NT2/D1 (cell line): ENCODE measurements at regions not wholly inside any gene's neighbourhood (a gene's known extent, or its start where the extent isn't known, plus 50 kb on each side); places are given as distances from the start of the nearest gene placed in this dataset.

ENCODE experiments used
- DNase-seq: peaks from one replicate; pipeline ENCODE4 v3.0.0-alpha.2; 2011; ENCODE audit warnings: low read depth, low spot score
- H3K27me3 ChIP-seq: 2 replicates; pipeline ENCODE4 v1.6.0; 2011; ENCODE audit warnings: mild to moderate bottlenecking; ENCODE audit not compliant: insufficient read length, insufficient read depth
- H3K36me3 ChIP-seq: 2 replicates; pipeline ENCODE4 v1.6.1; 2011; ENCODE audit warnings: mild to moderate bottlenecking, low read length, mixed read lengths; ENCODE audit not compliant: insufficient read depth, insufficient read length
- H3K4me1 ChIP-seq: 2 replicates; pipeline ENCODE4 v1.5.1; 2011; ENCODE audit not compliant: insufficient read depth, insufficient read length
- H3K4me3 ChIP-seq: 2 replicates; pipeline ENCODE4 v1.5.1; 2011; ENCODE audit warnings: low read depth; ENCODE audit not compliant: insufficient read length
- H3K9ac ChIP-seq: 2 replicates; pipeline ENCODE4 v1.6.0; 2011; ENCODE audit warnings: low read depth; ENCODE audit not compliant: insufficient read length
- H3K9me3 ChIP-seq: 2 replicates; pipeline ENCODE4 v1.5.1; 2011; ENCODE audit warnings: mild to moderate bottlenecking, low read length; ENCODE audit not compliant: insufficient read depth
- SUZ12 ChIP-seq: IDR thresholded peaks from 2 replicates; pipeline ENCODE4 v1.6.1; 2011; ENCODE audit not compliant: insufficient read length, insufficient read depth; ENCODE audit errors: extremely low read depth
- YY1 ChIP-seq: IDR thresholded peaks from 2 replicates; pipeline ENCODE4 v1.6.1; 2011; ENCODE audit not compliant: insufficient read length, insufficient read depth
- ZNF274 ChIP-seq: IDR thresholded peaks from 2 replicates; pipeline ENCODE4 v1.6.1; 2011; ENCODE audit warnings: mild to moderate bottlenecking, low read depth, low read length

DNA sequence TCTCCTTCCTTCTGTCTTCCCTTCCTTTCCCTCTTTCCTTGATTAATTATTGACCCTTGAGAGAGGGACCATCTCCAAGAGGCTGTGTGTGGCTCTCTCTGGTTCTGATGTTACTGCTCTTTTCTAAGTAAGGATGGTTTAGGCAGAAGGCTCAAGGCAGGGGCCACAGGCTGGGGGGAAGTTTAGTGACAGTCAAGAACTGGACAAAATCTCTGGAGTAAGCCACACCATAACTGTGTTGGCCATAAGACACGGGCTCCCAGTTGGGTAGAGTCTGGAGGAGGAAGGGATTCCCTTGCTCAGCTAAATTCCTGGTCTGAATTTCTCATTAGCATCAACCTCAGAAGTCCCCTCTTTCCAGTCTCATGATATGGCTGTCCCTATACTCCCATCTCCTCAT, 74.7 kb downstream of the BUD13 start:
- DNase-seq, result no peak
- H3K4me3 ChIP-seq, result no peak overlapping the region
- no peaks in the 10 kb centered on the region for H3K4me1 ChIP-seq
- H3K36me3 ChIP-seq, result no peaks in the 10 kb centered on the region
- peaks cover 5% of the 10 kb centered on the region for H3K27me3 ChIP-seq
- H3K9me3 ChIP-seq, result no peaks in the 10 kb centered on the region
- no peak overlapping the region for H3K9ac ChIP-seq
- no peak for TF ChIP-seq YY1
- TF ChIP-seq ZNF274, result no peak
- no peak for TF ChIP-seq SUZ12

DNA sequence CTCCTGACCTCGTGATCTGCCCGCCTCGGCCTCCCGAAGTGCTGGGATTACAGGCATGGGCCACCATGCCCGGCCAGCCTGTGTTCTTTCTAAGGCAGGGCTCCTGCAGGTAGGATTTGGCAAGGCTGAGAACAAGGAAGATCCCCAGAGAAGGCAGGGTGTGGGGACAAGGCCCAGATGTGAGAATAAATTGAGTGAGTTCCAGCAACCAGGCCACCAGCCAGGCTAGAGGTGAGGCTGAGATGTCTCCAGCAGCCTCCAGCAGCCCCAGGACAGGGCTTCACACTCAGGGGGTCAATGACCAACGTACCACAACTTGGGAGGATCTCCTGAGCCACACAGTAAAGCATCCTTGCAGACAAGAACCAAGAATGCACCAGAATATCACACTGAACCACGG, 75.1 kb downstream of the BUD13 start:
- no peak for TF ChIP-seq ZNF274
- TF ChIP-seq SUZ12, result no peak
- TF ChIP-seq YY1, result no peak
- DNase-seq, result no peak
- H3K4me3 ChIP-seq, result no peak overlapping the region
- H3K36me3 ChIP-seq, result no peaks in the 10 kb centered on the region
- no peaks in the 10 kb centered on the region for H3K9me3 ChIP-seq
- H3K4me1 ChIP-seq, result peaks cover under 1% of the 10 kb centered on the region
- no peak overlapping the region for H3K9ac ChIP-seq
- H3K27me3 ChIP-seq, result peaks cover 5% of the 10 kb centered on the region

- H3K36me3 ChIP-seq, result no peaks in the 10 kb centered on the region
- TF ChIP-seq SUZ12 (no peak), ZNF274 (no peak), YY1 (no peak)
- H3K9ac ChIP-seq, result no peak overlapping the region
- DNase-seq, result no peak
- no peaks in the 10 kb centered on the region for H3K9me3 ChIP-seq
- peaks cover 5% of the 10 kb centered on the region for H3K27me3 ChIP-seq
- no peak overlapping the region for H3K4me3 ChIP-seq
- peaks cover 2% of the 10 kb centered on the region for H3K4me1 ChIP-seq
These were observed 75.8 kb downstream of the BUD13 start for GRCh38 chr11:116697011-116697410.

DNA sequence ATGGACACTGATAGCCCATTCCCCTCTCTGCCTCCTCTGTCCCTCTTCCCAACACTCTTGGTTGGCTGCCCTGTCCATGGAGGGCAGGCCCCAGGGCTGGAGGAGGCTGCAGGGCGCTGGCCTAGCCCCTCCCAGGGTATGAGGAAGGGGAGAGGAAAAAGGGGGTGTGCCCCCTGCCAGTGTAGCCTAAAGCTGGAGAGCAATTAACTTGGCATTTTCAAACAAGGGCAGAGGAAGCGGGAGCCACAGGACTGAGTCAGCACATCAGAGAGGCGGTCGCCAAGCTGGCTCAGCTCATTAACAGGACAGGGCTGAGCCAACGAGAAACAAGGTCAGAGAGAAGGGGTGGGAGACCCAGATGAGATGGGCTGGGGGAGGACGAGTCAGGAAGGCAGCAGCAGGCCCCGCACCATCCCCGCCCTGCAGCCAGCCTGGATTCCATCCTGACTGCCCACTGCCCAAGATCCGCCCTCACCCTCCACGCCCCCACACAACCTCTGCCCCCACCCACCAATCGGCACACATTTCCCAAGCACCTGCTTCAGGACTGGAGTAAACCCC, 76.3 kb downstream of the BUD13 start:
- H3K9ac ChIP-seq, result no peak overlapping the region
- peaks cover 5% of the 10 kb centered on the region for H3K27me3 ChIP-seq
- no peak overlapping the region for H3K4me3 ChIP-seq
- H3K9me3 ChIP-seq, result no peaks in the 10 kb centered on the region
- no peak for DNase-seq
- TF ChIP-seq ZNF274 (no peak), SUZ12 (no peak), YY1 (no peak)
- H3K36me3 ChIP-seq, result no peaks in the 10 kb centered on the region
- peaks cover 2% of the 10 kb centered on the region for H3K4me1 ChIP-seq

DNA sequence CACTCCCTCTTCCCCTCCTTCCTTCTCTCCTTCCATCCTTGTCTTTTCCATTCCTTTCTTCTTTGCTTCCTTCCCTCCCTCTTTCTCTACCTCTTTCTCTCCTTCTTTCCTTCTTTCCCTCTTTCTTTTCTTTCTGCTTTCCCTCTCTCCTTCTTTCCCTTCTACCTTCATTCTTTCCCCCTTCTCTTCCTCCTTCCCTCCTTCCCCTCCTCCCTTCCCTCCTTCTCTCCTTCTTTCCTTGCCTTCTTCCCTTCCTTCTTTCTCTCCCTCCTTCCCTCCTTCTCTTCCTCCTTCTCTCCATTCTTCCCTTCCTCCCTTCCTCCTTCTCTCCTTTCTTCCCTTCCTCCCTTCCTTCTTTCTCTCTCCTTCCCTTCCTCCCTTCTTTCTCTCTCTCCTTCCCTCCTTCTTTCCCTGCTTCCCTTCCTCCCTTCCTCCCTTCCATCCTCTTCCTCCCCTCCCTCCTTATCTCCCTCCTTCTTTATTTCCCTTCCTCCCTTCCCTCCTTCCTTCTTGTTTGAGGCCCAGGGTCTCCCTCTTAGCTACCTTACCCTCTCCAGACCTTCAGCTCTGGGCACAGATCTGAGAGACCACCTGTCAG, 77.0 kb downstream of the BUD13 start:
- Histone ChIP-seq H3K9ac (no peak overlapping the region), H3K4me1 (peaks cover 2% of the 10 kb centered on the region), H3K36me3 (no peaks in the 10 kb centered on the region), H3K4me3 (no peak overlapping the region), H3K9me3 (no peaks in the 10 kb centered on the region), H3K27me3 (peaks cover 5% of the 10 kb centered on the region)
- TF ChIP-seq SUZ12, result no peak
- no peak for TF ChIP-seq YY1
- no peak for TF ChIP-seq ZNF274
- DNase-seq, result no peak

DNA sequence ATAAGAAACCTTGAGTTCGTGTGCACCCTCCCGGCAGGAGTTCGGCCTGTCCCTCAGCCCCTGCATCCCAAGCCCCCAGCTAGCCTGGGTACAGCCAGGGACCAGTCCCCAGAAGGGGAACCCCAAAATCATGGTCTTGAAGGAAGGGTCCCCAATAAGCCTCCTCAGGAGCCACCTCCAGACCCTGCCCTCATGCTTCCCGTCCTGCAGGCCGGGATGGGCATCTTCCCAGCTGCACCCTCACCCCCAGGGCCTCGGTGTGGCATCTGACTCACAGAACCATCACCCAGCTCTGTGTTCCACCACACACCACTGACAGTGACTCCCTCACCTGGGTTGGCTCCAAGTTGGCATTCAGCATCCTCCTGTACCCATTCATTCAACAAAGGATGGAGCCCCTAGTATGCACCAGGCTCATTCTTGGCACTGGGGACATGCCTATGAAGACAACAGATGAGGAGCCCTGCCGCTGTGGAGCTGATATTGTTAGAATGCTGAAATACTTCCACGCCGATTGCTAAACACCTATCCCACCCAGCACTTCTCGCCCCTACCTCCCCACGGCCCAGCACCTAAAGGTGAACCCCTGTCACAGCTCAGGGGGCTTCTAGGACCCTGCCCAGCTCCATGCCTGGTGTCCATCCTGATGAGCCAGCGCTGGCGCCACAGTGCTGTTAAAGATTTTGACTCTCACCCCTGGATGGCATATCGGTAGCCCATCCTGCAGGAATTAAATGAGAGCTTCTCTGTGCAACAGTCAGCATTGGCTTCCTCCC, 77.8 kb downstream of the BUD13 start:
- peaks cover 5% of the 10 kb centered on the region for H3K27me3 ChIP-seq
- no peak overlapping the region for H3K4me3 ChIP-seq
- H3K9me3 ChIP-seq, result no peaks in the 10 kb centered on the region
- DNase-seq, result no peak
- no peak overlapping the region for H3K9ac ChIP-seq
- no peaks in the 10 kb centered on the region for H3K36me3 ChIP-seq
- TF ChIP-seq ZNF274, result no peak
- no peak for TF ChIP-seq YY1
- TF ChIP-seq SUZ12, result no peak
- peaks cover 2% of the 10 kb centered on the region for H3K4me1 ChIP-seq

- no peak for DNase-seq
- Histone ChIP-seq H3K4me1 (peaks cover 2% of the 10 kb centered on the region), H3K9ac (no peak overlapping the region), H3K4me3 (no peak overlapping the region), H3K27me3 (peaks cover 5% of the 10 kb centered on the region), H3K36me3 (no peaks in the 10 kb centered on the region), H3K9me3 (no peaks in the 10 kb centered on the region)
- no peak for TF ChIP-seq ZNF274
- no peak for TF ChIP-seq YY1
- no peak for TF ChIP-seq SUZ12
These were observed 78.5 kb downstream of the BUD13 start for GRCh38 chr11:116694349-116694725.
